ENCODE measurements at regions not wholly inside any gene's neighbourhood (a gene's known extent, or its start where the extent isn't known, plus 50 kb on each side); places are given as distances from the start of the nearest gene placed in this dataset.
"Not testable (repeated sequence)": the region's sequence is repeated elsewhere in the genome, so short reads cannot be mapped to it uniquely, and the experiment has no call there.

GRCh38 chr5:82439750-82440445, 161.7 kb upstream of the RPS23 start:
- H3K4me3 ChIP-seq (ENCODE audit: low read depth in 1 of 2, low read length in 2 of 2): no peak overlapping the region
- no peaks in the 10 kb centered on the region for H3K79me2 ChIP-seq (ENCODE audit: insufficient read depth, low read length)
- H2AFZ ChIP-seq (ENCODE audit: low read depth, low read length): no peak overlapping the region
- H3K9ac ChIP-seq (ENCODE audit: low read depth, low read length): no peak overlapping the region
- ATAC-seq (ENCODE audit: insufficient read depth, low read depth) (no peak), DNase-seq (no peak)
- no peaks in the 10 kb centered on the region for H4K20me1 ChIP-seq (ENCODE audit: insufficient read depth, low read length)
- no peak for TF ChIP-seq EZH2 (IDR thresholded peaks at IDR 0.05; ENCODE audit: borderline replicate concordance, low read depth, low read length, severe bottlenecking)
- TF ChIP-seq CTCF (IDR thresholded peaks at IDR 0.05; ENCODE audit: borderline replicate concordance, extremely low read depth, low read length, poor library complexity, severe bottlenecking): no peak
- no peak overlapping the region for H3K4me2 ChIP-seq (ENCODE audit: insufficient read depth, low read length)
- no peaks in the 10 kb centered on the region for H3K9me3 ChIP-seq (ENCODE audit: insufficient read depth, low read length, severe bottlenecking)
- H3K27ac ChIP-seq (ENCODE audit: low read length): no peak overlapping the region
- H3K36me3 ChIP-seq (ENCODE audit: insufficient read depth, low read length): no peaks in the 10 kb centered on the region
- no peaks in the 10 kb centered on the region for H3K27me3 ChIP-seq (ENCODE audit: insufficient read depth, low read length, poor library complexity)
- H3K4me1 ChIP-seq (ENCODE audit: insufficient read depth, low read length): no peaks in the 10 kb centered on the region

GRCh38 chr5:82437565-82437964, 159.4 kb upstream of the RPS23 start:
- not testable (repeated sequence) for H3K27me3 ChIP-seq (ENCODE audit: insufficient read depth, low read length, poor library complexity); ATAC-seq (ENCODE audit: insufficient read depth, low read depth); H3K79me2 ChIP-seq (ENCODE audit: insufficient read depth, low read length); H4K20me1 ChIP-seq (ENCODE audit: insufficient read depth, low read length); H3K36me3 ChIP-seq (ENCODE audit: insufficient read depth, low read length); H3K4me1 ChIP-seq (ENCODE audit: insufficient read depth, low read length); H3K27ac ChIP-seq (ENCODE audit: low read length); DNase-seq; H3K9ac ChIP-seq (ENCODE audit: low read depth, low read length); H3K4me2 ChIP-seq (ENCODE audit: insufficient read depth, low read length); H3K4me3 ChIP-seq (ENCODE audit: low read depth in 1 of 2, low read length in 2 of 2); H3K9me3 ChIP-seq (ENCODE audit: insufficient read depth, low read length, severe bottlenecking); H2AFZ ChIP-seq (ENCODE audit: low read depth, low read length)

- H3K4me3 ChIP-seq (ENCODE audit: low read depth in 1 of 2, low read length in 2 of 2): no peak overlapping the region
- H3K36me3 ChIP-seq (ENCODE audit: insufficient read depth, low read length): no peaks in the 10 kb centered on the region
- H3K79me2 ChIP-seq (ENCODE audit: insufficient read depth, low read length): no peaks in the 10 kb centered on the region
- no peaks in the 10 kb centered on the region for H3K4me1 ChIP-seq (ENCODE audit: insufficient read depth, low read length)
- no peak overlapping the region for H3K4me2 ChIP-seq (ENCODE audit: insufficient read depth, low read length)
- H3K9me3 ChIP-seq (ENCODE audit: insufficient read depth, low read length, severe bottlenecking): no peaks in the 10 kb centered on the region
- no peak overlapping the region for H3K27ac ChIP-seq (ENCODE audit: low read length)
- ATAC-seq (ENCODE audit: insufficient read depth, low read depth) (no peak), DNase-seq (no peak)
- H3K27me3 ChIP-seq (ENCODE audit: insufficient read depth, low read length, poor library complexity): no peaks in the 10 kb centered on the region
- no peaks in the 10 kb centered on the region for H4K20me1 ChIP-seq (ENCODE audit: insufficient read depth, low read length)
- H3K9ac ChIP-seq (ENCODE audit: low read depth, low read length): no peak overlapping the region
- H2AFZ ChIP-seq (ENCODE audit: low read depth, low read length): no peak overlapping the region
- TF ChIP-seq CTCF (IDR thresholded peaks at IDR 0.05; ENCODE audit: borderline replicate concordance, extremely low read depth, low read length, poor library complexity, severe bottlenecking) (no peak), EZH2 (IDR thresholded peaks at IDR 0.05; ENCODE audit: borderline replicate concordance, low read depth, low read length, severe bottlenecking) (no peak)
These were observed 158.1 kb upstream of the RPS23 start for GRCh38 chr5:82436291-82436690.

GRCh38 chr5:82434696-82435660, 156.8 kb upstream of the RPS23 start:
- H3K36me3 ChIP-seq (ENCODE audit: insufficient read depth, low read length); H3K4me3 ChIP-seq (ENCODE audit: low read depth in 1 of 2, low read length in 2 of 2); H3K4me2 ChIP-seq (ENCODE audit: insufficient read depth, low read length); H3K4me1 ChIP-seq (ENCODE audit: insufficient read depth, low read length); H4K20me1 ChIP-seq (ENCODE audit: insufficient read depth, low read length); H3K27me3 ChIP-seq (ENCODE audit: insufficient read depth, low read length, poor library complexity); H3K79me2 ChIP-seq (ENCODE audit: insufficient read depth, low read length); H2AFZ ChIP-seq (ENCODE audit: low read depth, low read length); H3K9me3 ChIP-seq (ENCODE audit: insufficient read depth, low read length, severe bottlenecking); H3K9ac ChIP-seq (ENCODE audit: low read depth, low read length); ATAC-seq (ENCODE audit: insufficient read depth, low read depth); H3K27ac ChIP-seq (ENCODE audit: low read length): not testable (repeated sequence)
- peak; percentile 47 for DNase-seq

Data from DND-41 (cell line).